HG03108 (cell line): ENCODE measurements at regions not wholly inside any gene's neighbourhood (a gene's known extent, or its start where the extent isn't known, plus 50 kb on each side); places are given as distances from the start of the nearest gene placed in this dataset.

Source experiments
- ATAC-seq: cut with Tn5 transposase; IDR thresholded peaks from one replicate; pipeline ENCODE4 v1.9.1; 2021; ENCODE audit warnings: moderate library complexity; ENCODE audit not compliant: unreplicated experiment

DNA sequence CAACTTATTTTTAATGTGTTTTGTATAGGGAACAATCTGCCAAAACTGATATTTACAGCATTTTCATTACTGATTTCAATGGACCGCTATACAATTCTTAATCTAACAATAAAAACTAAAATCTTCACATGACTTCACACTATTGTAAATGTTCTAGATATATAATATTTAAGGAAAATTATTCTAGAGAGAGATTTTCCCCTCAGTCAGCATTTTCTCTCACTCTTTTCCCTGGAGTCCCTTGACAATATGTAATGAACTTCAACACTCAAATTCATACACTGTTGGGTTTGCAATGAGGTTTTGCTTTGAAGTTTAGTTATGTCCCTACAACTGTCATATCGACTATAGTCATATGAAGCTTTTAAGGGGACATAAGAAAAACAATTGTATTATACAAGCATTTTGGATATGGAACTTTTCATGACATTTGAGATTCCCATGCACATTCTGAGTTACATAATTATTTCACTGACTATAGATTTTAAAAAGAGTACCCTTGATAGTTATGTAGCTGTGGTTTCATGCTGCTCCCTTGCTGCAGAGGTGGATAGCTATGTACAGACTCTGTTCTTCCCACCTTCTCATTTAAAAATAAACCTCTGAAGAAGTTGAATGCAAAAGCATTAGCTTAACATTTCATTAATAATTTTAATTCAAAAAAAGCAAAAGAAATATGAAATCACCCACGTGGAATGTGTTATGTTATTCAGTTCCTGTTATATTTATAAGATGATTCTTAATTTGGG is 338.5 kb downstream of the AKAIN1 start:
- no peak for ATAC-seq

DNA sequence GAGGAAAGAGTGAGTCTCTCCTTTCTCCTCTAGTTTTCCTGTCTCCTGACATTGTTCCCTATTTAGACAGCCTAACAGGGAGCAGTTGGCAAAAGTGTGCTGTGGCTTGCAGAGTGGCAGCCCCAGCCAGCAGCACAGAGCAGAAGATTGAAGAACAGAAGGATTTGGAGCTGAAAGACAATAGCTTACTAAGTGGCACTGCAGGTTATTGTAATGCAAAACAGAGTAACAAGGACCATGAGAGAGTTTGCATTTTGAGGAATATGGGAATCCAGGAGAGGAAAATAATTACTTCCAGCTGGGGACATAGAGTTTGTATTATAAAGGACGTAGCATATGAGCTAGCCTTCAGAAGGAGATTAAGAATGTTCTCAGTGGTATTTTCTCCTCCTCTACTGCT is 342.4 kb downstream of the AKAIN1 start:
- no peak for ATAC-seq

DNA sequence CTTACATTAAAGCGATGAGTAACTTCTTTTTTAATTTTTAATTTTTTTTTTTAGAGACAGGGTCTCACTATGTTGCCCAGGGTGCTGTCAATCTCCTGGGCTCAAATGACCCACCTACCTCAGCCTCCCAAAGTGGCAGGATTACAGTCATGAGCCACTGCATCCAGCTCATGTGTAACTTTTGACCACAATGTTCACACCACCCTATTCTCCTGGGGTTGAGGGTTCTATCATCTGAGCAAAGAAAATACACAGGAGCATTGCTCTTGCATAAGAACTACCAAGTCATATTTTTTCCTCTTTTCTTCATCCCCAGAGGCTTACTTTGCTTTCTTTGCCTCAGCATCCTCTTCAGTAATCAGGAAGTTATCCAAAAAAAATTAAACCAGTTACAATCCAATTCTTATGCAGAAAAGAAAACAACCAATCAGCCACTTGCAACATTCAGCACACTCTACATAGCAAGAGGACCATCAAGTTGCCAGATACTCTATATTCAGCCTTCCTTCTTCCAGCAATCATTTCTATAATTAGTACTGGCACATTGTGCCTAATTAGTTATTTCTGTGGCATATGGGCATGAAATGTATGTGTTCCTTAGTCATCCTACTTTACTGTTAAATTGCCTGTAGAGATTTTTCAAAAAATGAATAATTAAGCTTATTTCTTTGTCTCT is 345.6 kb downstream of the AKAIN1 start:
- no peak for ATAC-seq

DNA sequence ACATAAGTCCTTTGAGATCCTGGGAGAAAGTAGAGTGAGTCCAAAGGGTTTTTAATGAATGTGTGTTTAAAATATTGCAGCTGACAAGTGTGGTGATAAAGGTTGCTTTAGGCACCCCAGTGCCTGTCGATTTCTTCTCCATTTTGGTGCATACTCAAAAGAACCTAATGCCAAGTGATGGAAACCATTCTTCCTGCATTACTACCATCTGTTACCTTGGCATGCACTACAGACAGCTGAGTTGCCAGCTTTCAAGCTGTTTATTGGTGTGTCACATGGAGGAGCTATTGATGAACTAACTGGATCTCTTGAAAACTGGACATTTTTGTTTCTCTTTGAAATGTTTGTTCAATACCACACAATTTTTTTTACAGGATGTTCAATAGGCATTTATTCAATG is 350.0 kb downstream of the AKAIN1 start:
- ATAC-seq: no peak

DNA sequence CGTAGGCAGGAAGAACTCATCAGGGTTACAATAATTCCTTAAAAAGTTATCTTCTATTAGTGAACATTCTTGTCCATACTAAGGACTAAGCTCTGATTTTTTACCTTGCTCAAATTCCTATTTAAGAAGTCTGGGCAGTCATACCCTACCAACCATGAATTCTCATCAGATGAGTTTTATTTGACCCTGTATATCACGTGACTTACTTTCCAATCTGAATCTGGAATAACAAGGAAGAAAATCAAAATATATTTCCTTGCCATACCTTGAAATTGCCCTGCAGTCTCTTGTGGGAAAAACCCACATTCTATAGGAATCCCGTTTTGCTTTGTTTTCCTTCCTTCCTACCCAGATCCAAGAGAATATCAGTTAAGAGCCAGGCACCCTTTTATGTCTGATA is 352.7 kb downstream of the AKAIN1 start:
- ATAC-seq: no peak

DNA sequence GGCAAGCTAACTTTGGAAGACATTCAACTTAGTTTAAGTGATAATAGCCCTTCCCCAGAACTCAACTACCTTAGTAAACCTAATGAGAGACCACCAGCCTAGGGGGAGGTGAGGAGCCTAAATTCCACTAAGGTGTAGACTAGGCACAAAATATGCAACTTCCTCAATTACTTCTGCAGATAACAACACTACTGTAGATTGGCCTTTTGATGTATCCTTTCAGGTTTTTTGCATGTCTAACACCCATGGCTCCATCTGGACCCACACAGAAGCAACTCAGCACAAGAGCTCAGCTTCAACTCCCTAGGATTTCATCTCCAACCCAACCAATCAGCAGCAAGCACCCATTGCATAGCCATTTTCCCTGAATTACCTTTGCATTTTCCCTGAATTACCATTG is 353.3 kb downstream of the AKAIN1 start:
- no peak for ATAC-seq

DNA sequence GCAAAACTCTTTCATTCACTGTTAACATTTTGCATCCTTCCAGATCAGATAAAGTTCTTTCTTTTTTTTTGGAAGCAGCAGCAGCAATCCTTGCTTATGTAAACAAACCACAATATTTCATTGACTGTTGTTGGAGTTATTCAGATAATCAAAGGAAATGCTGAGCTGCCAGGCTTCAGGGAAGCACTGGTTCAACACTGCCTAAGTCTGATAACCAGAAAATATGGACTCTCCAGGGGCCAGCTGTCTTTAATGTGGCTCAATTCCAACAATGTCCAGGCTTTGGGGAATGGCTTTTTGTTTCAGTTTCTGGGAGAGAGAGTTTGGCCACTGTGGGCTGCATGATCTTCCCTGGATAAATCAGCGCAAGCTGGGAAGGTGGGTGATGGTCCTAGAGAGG is 354.3 kb downstream of the AKAIN1 start:
- no peak for ATAC-seq

DNA sequence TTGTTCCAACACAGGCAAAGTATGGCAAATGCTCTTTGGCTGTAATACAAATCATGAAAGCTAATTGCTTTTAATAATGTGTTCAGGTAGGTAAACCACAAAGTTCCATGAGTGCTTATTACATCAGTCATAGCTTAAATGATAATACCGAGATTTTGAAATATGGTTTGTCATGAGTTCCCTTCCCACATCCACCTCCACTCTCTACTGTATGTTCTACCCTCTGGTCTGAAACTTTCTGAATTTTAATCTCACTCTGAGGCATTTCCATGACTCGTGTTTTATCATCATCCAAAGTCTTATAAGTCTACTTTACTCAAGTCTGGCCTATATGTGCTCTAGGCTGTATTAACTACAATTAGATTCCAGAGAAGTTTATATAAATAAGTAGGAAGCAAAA is 354.8 kb downstream of the AKAIN1 start:
- ATAC-seq: no peak

DNA sequence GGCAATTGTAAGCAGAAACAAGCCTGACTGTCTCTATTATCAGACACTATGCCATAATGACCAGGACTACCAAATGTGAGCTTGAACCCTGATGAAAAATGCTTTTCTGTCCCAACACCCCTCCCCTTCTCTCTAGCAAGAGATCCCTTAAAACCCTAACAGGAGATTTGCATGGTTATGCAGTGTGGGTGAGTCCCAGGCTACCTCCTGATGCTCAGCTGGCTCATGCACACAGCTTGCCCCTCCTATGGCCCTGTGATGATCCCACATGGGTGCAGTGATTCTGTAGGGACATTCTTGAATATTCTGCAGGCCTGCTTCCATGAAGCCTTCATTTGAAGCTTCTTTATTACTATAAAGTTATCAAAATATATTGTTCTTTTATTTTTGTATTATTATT is 357.4 kb downstream of the AKAIN1 start:
- ATAC-seq: no peak

DNA sequence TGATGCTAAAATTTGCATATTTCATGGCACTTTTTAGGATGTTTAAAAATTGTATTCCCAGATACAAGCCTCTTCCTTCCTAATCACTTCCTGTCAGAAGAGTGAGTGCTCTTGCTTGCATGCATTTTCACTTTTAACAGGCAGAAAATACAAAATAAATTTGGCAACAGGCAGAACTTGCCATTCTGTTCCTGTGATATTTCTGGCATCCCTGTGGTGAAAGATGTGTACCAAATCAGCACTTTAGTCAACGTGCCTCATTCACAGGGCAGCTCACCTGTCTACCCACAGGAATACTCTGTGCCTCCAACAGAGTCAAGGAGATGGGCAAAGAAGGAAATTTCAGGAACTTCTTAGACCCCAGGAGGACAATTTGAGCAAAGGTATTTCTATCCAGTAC is 360.9 kb downstream of the AKAIN1 start:
- ATAC-seq: no peak

DNA sequence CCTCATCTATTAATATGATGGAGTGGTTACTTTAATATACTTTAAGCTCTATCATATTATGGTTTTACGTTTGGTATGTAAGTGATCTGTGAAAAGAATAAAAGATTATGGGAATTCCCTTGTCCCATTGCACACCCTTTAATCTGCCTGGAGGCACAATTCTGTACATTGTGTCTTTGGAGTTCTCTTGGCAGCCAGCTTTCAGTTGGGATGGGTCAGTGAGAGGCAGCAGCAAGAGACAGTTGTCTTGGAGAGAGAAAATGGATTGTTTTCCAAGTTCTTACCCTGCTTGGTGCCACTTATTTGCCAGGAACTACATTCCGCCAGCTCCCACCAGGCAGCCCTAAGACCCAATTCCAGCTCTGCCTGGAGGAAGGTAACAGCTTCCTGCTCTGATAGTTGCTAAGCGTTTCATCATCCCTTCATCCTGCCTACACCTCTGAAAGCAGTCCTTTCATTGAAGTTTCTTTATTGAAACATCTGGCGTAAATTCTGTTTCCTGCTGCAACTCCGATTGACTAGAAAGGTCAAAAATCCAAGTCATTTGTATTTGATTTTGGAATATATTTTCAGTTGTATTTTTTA is 365.2 kb downstream of the AKAIN1 start:
- no peak for ATAC-seq

DNA sequence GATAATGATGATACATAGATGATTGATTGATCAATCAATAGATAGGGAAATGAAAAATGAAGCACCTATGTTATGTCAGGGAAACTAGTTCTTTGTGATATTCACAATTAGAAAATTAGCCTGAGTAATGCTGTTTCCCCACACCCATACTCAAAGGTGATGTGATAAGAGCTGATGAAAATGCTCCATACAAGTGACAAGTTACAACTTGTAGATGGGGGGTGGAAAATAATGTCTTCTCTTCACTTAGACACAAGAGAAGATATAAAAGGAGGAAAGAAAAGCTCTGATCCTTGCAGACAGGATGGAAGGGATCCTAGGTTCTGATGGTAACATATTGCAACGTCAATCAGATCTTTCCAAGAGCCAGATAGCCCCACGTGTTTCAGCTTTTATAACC is 365.9 kb downstream of the AKAIN1 start:
- ATAC-seq: no peak

DNA sequence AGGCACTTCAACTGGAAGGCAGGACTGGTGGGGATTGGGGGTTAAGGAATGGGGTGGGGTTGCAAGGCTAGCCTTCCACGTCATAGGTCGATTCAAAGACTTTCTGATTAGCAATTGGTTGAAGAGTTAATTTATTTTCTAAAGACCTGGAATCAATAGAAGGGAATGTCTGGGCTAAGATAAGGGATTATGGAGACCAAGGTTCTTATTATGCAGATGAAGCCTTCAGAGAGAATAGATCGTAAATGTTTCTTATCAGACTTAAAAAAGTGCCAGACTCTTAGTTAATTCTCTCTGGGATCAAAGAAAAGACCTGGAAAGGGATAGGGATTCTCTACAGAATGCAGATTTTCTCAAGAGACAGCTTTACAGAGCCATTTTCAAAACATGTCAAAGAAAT is 368.0 kb upstream of the DLGAP1 start:
- ATAC-seq: no peak

DNA sequence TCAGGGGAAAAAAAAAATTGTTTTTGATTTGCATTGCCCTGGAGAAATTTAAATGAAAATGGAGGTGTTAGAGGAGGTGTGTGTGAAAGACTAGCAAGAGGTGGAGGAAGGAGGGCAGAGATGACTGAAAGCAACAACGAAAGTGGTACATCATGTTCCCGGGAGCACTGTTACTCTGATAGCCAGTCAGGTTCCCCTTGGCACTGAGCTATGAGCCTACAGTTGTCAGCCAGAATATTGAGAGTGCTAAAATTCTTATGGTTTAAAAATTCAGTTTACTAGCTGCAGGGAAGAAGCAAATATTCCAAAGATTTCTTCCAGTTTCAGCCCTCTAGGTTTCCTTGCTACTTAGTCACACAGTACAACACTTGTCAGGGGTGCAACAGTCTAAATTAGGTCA is 366.7 kb upstream of the DLGAP1 start:
- no peak for ATAC-seq

DNA sequence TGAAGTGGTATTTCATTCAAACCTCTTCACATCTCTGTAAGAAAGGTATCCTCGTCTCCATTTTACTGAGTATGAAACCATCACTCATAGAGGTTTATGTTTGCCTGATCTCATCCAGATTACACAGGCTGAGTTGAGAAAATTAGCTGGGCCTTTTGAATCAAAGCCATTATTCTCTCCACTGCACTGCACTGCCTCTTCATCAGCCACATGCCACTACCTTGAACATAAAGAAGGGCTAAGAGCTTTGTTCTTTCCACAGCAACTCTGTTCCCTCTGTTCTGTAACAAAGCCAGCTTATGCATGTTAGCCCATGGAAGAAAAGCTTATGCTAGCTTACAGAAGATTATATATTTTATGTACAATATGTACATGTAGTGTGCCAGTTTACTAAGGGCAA is 362.6 kb upstream of the DLGAP1 start:
- ATAC-seq: no peak

DNA sequence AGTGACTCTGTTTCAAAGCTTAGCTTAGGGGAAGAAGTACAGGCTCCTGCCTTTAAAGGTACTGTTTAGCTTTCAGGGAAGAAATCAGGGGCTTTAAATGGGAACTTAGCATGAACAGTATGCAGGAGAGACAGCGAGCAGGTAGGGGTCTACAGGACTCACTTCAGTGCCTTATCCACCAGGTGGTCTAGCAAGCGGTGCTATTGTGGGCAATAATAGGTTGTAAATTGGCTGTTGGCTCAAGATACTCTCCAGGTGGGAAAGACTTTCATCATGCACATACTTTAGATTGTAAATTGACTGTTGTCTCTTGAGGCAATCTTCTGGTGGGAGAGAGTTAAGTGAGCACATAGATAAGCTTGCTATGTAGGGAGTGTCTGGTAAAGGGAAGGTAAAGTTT is 358.6 kb upstream of the DLGAP1 start:
- no peak for ATAC-seq

DNA sequence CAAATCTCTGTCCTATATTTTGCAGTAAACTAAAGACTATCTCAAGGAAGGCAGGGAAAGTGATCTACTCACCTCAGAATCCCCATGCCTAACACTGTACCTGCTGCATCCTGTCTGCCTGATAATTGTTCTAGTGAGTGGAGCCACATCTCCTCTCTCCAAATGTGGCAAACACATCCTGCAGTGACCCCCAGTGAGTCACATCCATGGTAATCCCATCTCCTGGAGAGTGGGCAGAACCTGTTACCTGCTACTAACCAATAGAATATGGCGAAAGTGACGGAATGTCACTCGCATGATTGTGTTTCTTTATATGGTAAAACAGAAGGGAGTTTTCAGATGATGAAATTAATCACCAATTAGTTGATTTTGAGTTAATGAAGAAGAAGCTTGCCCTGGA is 353.8 kb upstream of the DLGAP1 start:
- no peak for ATAC-seq

DNA sequence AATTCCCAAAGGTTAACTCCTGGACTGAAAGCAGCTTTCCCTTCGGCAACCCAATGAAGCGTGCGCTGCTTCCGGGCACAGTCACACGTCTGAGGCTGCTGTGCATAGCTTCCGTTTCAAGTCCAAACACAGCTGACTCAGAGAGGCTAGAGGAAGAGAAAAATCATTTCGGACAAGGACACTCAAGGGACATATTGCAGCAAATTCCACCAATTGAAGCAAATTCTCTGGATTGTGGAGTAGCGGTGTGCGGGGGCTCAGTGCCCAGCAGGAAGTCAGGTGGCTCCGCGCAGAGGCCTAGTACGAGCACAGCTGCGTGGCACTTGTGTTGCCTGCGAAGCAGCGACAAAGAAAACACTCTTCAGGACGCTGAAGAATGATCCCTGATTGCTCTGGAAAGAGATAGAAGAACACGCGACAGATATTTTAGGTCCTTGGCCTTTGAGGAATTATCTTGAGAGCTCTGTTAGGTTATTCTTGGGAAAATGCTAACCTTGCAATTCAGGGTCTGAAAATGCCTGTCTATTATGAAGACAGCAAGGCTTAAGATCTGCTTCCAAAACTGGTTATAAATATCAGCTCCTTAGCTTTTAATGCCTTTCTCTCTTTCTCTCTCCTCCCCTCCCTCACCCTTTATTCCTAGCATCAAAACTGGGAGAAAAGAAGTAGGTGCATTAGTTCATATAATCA is 352.6 kb upstream of the DLGAP1 start:
- no peak for ATAC-seq

DNA sequence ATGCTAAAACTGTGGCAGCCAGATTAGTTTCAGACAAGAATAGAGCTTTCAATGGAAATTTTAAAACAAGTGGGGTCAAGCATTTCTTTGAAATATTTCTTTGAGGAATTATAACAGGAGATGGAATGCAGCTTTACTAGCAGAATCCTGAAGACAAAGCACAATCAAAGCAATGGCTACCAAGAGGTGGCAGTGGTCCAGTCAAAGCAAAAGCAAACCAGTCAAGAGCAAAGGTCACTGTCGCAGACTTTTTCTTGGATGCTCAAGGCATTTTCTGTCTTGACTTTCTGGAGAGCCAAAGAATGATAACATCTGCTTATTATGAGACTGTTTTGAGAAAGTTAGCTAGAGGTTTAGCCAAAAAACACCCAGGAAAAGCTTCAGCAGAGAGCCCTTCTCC is 351.2 kb upstream of the DLGAP1 start:
- no peak for ATAC-seq

DNA sequence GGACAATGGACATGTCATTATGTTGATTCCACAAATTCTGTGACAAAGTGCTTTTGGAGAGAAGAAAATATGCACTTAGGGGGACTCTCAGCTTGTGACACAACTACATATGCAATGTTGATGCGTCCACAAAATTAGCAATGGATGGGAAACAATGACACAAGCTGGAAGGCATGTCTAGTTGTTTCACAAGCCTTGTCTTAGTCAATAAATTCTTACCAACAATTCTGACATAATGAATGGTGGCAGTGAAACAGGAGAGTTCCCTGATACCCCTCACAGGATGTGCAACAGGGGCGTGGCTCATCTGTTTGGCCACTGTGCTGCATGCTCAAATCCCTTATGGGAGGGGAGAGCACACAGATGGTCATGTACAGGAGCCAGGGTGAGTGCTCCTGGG is 347.2 kb upstream of the DLGAP1 start:
- no peak for ATAC-seq

DNA sequence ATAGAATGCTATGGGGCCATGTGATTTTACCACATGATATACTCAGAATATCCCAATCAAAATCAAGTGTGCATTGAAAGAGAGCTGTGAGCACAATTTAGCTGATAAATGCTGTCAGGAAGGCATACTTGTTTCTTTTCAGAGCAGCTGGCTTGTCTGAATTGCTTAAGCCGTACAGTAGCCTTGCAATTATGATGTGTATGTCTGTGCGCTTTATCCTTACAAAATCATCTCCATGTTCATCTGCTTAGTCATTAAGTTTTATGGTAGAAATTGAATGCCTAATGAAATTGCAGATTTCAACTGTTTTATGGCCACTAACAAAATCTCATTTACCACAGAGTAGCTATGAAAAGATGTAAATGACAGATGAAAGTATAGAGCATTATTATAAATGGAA is 346.0 kb upstream of the DLGAP1 start:
- ATAC-seq: no peak
